ENCODE measurements at regions not wholly inside any gene's neighbourhood (a gene's known extent, or its start where the extent isn't known, plus 50 kb on each side); places are given as distances from the start of the nearest gene placed in this dataset.

- TF ChIP-seq REST (IDR thresholded peaks at IDR 0.05; ENCODE audit: insufficient read depth in 1 of 2, low read depth in 2 of 2, low read length in 2 of 2) (no peak), FOXP2 (optimal IDR thresholded peaks at IDR 0.05; ENCODE audit: borderline replicate concordance, extremely low read depth, extremely low read length, insufficient read depth) (no peak)
Measured at GRCh38 chr10:3514691-3515090, 270.3 kb downstream of the KLF6 start.

- no peak for TF ChIP-seq POLR2AphosphoS5 (IDR thresholded peaks at IDR 0.05; ENCODE audit: low read depth, low read length)
- TF ChIP-seq FOXP2 (optimal IDR thresholded peaks at IDR 0.05; ENCODE audit: borderline replicate concordance, extremely low read depth, extremely low read length, insufficient read depth) = no peak
- TF ChIP-seq SIN3A (IDR thresholded peaks at IDR 0.05; ENCODE audit: borderline replicate concordance, insufficient read depth, low read length) = no peak
- no peak for TF ChIP-seq REST (IDR thresholded peaks at IDR 0.05; ENCODE audit: insufficient read depth in 1 of 2, low read depth in 2 of 2, low read length in 2 of 2)
- TF ChIP-seq TAF1 (IDR thresholded peaks at IDR 0.05; ENCODE audit: borderline replicate concordance, insufficient read depth, low read length) = no peak
Measured at GRCh38 chr10:3512263-3512662, 272.7 kb downstream of the KLF6 start.

GRCh38 chr10:3511483-3511882 lies 273.5 kb downstream of the KLF6 start:
- TF ChIP-seq POLR2AphosphoS5 (IDR thresholded peaks at IDR 0.05; ENCODE audit: low read depth, low read length) = no peak
- peak; percentile 54 to 81; a peak in 3 of 4 replicates for TF ChIP-seq REST (IDR thresholded peaks at IDR 0.05; ENCODE audit: insufficient read depth in 1 of 2, low read depth in 2 of 2, low read length in 2 of 2)

GRCh38 chr10:3510741-3511140 lies 274.3 kb downstream of the KLF6 start:
- TF ChIP-seq SIN3A (IDR thresholded peaks at IDR 0.05; ENCODE audit: borderline replicate concordance, insufficient read depth, low read length) = no peak
- no peak for TF ChIP-seq POLR2AphosphoS5 (IDR thresholded peaks at IDR 0.05; ENCODE audit: low read depth, low read length)
- TF ChIP-seq FOXP2 (optimal IDR thresholded peaks at IDR 0.05; ENCODE audit: borderline replicate concordance, extremely low read depth, extremely low read length, insufficient read depth) = no peak
- no peak for TF ChIP-seq TAF1 (IDR thresholded peaks at IDR 0.05; ENCODE audit: borderline replicate concordance, insufficient read depth, low read length)
- no peak for TF ChIP-seq REST (IDR thresholded peaks at IDR 0.05; ENCODE audit: insufficient read depth in 1 of 2, low read depth in 2 of 2, low read length in 2 of 2)

GRCh38 chr10:3509355-3509754 lies 275.7 kb downstream of the KLF6 start:
- TF ChIP-seq REST (IDR thresholded peaks at IDR 0.05; ENCODE audit: insufficient read depth in 1 of 2, low read depth in 2 of 2, low read length in 2 of 2) = no peak
- TF ChIP-seq POLR2AphosphoS5 (IDR thresholded peaks at IDR 0.05; ENCODE audit: low read depth, low read length) = no peak
- no peak for TF ChIP-seq SIN3A (IDR thresholded peaks at IDR 0.05; ENCODE audit: borderline replicate concordance, insufficient read depth, low read length)
- no peak for TF ChIP-seq TAF1 (IDR thresholded peaks at IDR 0.05; ENCODE audit: borderline replicate concordance, insufficient read depth, low read length)
- TF ChIP-seq FOXP2 (optimal IDR thresholded peaks at IDR 0.05; ENCODE audit: borderline replicate concordance, extremely low read depth, extremely low read length, insufficient read depth) = no peak
